ENCODE measurements at regions not wholly inside any gene's neighbourhood (a gene's known extent, or its start where the extent isn't known, plus 50 kb on each side); places are given as distances from the start of the nearest gene placed in this dataset.

DNA sequence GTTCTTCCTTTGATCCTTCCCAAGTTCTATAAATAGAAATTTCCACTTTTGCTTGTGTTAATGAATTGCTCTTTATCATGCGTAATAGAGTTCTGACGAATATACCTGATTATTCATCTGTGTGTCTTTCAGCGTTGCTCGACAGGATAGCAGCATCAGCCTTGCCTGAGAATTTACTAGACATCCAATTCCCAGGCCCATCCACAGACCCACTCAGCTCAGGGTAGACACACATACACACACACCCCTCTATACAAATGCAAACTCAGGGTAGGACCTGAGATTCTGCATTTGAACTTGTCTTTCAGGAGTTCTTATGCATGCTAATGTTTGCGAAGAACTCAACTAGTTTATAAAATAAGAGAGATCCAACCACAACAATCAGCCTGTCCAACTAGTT lies 343.4 kb upstream of the GYPC start (continued):
- TF ChIP-seq, protein P1, sequence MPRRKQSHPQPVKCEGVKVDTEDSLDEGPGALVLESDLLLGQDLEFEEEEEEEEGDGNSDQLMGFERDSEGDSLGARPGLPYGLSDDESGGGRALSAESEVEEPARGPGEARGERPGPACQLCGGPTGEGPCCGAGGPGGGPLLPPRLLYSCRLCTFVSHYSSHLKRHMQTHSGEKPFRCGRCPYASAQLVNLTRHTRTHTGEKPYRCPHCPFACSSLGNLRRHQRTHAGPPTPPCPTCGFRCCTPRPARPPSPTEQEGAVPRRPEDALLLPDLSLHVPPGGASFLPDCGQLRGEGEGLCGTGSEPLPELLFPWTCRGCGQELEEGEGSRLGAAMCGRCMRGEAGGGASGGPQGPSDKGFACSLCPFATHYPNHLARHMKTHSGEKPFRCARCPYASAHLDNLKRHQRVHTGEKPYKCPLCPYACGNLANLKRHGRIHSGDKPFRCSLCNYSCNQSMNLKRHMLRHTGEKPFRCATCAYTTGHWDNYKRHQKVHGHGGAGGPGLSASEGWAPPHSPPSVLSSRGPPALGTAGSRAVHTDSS (CRISPR knock-in tag; conservative IDR thresholded peaks at IDR 0.05) = no peak
- TF ChIP-seq, protein P2, sequence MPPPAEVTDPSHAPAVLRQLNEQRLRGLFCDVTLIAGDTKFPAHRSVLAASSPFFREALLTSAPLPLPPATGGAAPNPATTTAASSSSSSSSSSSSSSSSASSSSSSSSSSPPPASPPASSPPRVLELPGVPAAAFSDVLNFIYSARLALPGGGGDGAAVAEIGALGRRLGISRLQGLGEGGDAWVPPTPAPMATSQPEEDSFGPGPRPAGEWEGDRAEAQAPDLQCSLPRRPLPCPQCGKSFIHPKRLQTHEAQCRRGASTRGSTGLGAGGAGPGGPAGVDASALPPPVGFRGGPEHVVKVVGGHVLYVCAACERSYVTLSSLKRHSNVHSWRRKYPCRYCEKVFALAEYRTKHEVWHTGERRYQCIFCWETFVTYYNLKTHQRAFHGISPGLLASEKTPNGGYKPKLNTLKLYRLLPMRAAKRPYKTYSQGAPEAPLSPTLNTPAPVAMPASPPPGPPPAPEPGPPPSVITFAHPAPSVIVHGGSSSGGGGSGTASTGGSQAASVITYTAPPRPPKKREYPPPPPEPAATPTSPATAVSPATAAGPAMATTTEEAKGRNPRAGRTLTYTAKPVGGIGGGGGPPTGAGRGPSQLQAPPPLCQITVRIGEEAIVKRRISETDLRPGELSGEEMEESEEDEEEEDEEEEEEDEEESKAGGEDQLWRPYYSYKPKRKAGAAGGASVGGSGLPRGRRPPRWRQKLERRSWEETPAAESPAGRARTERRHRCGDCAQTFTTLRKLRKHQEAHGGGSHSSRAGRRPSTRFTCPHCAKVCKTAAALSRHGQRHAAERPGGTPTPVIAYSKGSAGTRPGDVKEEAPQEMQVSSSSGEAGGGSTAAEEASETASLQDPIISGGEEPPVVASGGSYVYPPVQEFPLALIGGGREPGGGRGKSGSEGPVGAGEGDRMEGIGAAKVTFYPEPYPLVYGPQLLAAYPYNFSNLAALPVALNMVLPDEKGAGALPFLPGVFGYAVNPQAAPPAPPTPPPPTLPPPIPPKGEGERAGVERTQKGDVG (CRISPR knock-in tag; IDR thresholded peaks at IDR 0.05; ENCODE audit: borderline replicate concordance) = no peak
- TF ChIP-seq HNF4A (CRISPR knock-in tag; IDR thresholded peaks at IDR 0.05) (no peak), IKZF1 (IDR thresholded peaks at IDR 0.05) (no peak), PAX8 (CRISPR knock-in tag; IDR thresholded peaks at IDR 0.05; ENCODE audit: borderline replicate concordance) (no peak), CAMTA2 (CRISPR knock-in tag; IDR thresholded peaks at IDR 0.05; ENCODE audit: borderline replicate concordance) (no peak), ZFP62 (CRISPR knock-in tag; IDR thresholded peaks at IDR 0.05) (no peak), MLLT10 (CRISPR knock-in tag; IDR thresholded peaks at IDR 0.05) (no peak), MXI1 (IDR thresholded peaks at IDR 0.05; ENCODE audit: borderline replicate concordance, low read depth, low read length) (no peak), MIXL1 (CRISPR knock-in tag; IDR thresholded peaks at IDR 0.05) (no peak), JDP2 (CRISPR knock-in tag; IDR thresholded peaks at IDR 0.05; ENCODE audit: borderline replicate concordance) (no peak), ZBTB1 (CRISPR knock-in tag; IDR thresholded peaks at IDR 0.05; ENCODE audit: borderline replicate concordance) (no peak), ZNF264 (CRISPR knock-in tag; IDR thresholded peaks at IDR 0.05) (no peak)
- TF ChIP-seq, protein P3, sequence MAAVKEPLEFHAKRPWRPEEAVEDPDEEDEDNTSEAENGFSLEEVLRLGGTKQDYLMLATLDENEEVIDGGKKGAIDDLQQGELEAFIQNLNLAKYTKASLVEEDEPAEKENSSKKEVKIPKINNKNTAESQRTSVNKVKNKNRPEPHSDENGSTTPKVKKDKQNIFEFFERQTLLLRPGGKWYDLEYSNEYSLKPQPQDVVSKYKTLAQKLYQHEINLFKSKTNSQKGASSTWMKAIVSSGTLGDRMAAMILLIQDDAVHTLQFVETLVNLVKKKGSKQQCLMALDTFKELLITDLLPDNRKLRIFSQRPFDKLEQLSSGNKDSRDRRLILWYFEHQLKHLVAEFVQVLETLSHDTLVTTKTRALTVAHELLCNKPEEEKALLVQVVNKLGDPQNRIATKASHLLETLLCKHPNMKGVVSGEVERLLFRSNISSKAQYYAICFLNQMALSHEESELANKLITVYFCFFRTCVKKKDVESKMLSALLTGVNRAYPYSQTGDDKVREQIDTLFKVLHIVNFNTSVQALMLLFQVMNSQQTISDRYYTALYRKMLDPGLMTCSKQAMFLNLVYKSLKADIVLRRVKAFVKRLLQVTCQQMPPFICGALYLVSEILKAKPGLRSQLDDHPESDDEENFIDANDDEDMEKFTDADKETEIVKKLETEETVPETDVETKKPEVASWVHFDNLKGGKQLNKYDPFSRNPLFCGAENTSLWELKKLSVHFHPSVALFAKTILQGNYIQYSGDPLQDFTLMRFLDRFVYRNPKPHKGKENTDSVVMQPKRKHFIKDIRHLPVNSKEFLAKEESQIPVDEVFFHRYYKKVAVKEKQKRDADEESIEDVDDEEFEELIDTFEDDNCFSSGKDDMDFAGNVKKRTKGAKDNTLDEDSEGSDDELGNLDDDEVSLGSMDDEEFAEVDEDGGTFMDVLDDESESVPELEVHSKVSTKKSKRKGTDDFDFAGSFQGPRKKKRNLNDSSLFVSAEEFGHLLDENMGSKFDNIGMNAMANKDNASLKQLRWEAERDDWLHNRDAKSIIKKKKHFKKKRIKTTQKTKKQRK (IDR thresholded peaks at IDR 0.05; ENCODE audit: low read length) = no peak
- TF ChIP-seq, protein P4, sequence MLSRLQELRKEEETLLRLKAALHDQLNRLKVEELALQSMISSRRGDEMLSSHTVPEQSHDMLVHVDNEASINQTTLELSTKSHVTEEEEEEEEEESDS (CRISPR knock-in tag; IDR thresholded peaks at IDR 0.05; ENCODE audit: borderline replicate concordance) = no peak
- TF ChIP-seq, protein P5, sequence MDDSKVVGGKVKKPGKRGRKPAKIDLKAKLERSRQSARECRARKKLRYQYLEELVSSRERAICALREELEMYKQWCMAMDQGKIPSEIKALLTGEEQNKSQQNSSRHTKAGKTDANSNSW (CRISPR knock-in tag; IDR thresholded peaks at IDR 0.05; ENCODE audit: borderline replicate concordance) = no peak

All from HepG2 (cell line).